GM12873 (cell line): ENCODE measurements at regions not wholly inside any gene's neighbourhood (a gene's known extent, or its start where the extent isn't known, plus 50 kb on each side); places are given as distances from the start of the nearest gene placed in this dataset.

Experiments used
- CTCF ChIP-seq: IDR thresholded peaks from 2 replicates; pipeline ENCODE4 v1.5.1; 2012; ENCODE audit warnings: low read depth, mild to moderate bottlenecking, moderate library complexity, low read length, control low read depth; ENCODE audit not compliant: insufficient read depth; ENCODE audit errors: missing control alignments

GRCh38 chr3:72247645-72248388 lies 462.9 kb upstream of the PROK2 start:
- no peak for TF ChIP-seq CTCF

- no peak for TF ChIP-seq CTCF
These were observed 462.2 kb upstream of the PROK2 start for GRCh38 chr3:72247126-72247525.

DNA sequence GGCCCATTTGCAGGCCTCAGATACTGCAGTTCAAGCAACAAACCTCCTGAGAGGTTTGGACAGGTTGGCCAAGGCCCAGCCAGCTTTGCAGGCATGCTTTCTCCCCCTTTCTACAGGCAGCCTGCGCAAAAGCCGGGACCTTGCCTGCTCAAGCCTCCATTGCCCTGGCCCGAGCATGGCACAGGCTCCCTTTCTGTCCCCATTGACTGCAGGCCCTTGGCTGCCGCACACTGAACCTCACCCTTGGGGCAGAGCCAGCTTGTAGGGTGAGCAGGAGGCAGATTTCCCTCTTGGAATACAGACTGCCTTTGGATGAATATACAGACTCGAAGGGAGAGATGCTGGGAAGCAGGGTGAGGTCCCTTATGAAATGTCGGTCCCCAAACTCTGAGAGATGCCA lies 461.7 kb upstream of the PROK2 start:
- TF ChIP-seq CTCF: no peak

- TF ChIP-seq CTCF: no peak
These were observed 460.3 kb upstream of the PROK2 start for GRCh38 chr3:72245183-72245811.

DNA sequence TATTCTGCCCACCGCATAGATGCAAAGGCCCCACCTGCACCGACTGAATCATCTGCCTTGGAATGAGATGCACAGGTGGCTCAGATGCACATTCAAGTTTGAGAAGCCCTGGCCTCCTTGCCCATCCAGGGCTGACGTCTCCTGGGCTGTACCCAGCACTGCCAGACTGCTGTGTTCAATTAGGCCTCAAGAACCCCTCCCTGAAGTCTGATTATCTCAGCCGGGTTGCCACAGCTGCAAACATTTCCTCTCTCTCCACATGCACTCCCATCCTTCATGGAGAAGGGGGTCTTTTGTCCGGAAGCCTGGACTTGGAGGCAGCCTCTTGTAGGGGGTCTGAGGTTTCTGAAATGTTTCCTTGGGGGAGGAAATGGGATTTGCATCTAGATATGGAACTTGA lies 459.4 kb upstream of the PROK2 start:
- no peak for TF ChIP-seq CTCF

DNA sequence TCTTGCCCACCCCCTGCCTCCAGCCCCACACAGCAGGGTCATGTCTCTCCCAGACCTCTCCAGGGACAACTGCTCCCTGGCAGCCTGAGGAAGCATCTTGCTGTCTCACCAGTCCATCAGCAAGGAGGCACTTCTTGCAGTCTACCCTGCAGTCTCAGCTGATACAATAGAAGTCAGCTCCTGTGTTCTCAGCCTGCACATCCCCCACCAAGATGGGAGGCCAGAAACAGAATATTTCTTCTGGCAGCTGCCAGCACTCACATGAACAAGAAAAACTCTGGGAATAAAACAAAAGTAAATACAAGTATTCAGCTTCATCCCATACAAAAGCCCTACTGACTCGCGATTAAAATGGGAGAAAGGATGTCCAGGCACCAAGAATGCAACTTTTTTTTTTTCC lies 457.4 kb upstream of the PROK2 start:
- TF ChIP-seq CTCF: no peak

DNA sequence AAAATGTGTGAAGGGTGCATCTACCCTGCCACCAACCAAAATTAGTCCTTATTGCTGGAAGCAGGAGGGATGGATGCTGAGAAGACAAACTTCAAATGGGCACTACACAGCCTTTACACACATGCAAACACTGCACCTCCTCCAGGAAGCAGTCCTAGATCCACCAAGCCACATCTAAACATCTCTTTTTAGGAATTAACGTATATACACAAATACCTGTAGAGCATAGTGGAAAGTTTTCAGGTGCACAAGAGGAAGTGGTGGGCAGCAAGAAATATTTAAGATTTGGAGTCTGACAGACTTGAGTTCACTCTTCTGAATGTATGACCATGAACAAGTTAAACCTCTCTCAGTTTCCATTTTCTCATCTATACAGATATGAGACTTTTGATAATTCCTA lies 456.6 kb upstream of the PROK2 start:
- no peak for TF ChIP-seq CTCF
